HAP-1 (cell line): ENCODE measurements at regions not wholly inside any gene's neighbourhood (a gene's known extent, or its start where the extent isn't known, plus 50 kb on each side); places are given as distances from the start of the nearest gene placed in this dataset.

Experiments used
- DNase-seq, 2 experiments: peaks; one replicate each; pipeline ENCODE4 v3.0.0-alpha.2; 2016 to 2020; ENCODE audit warnings: low spot score in 2 of 2
- H3K27me3 ChIP-seq: fragments of 250-450 bp; sonication (Bioruptor Pico); 2 replicates; pipeline ENCODE4 v1.5.1; 2020; ENCODE audit warnings: low read depth, mild to moderate bottlenecking, moderate library complexity
- H3K36me3 ChIP-seq: fragments of 250-450 bp; sonication (Bioruptor Pico); replicated peaks from 2 replicates; pipeline ENCODE4 v1.5.1; 2020; ENCODE audit warnings: mild to moderate bottlenecking
- H3K4me1 ChIP-seq: fragments of 250-450 bp; sonication (Bioruptor Pico); 2 replicates; pipeline ENCODE4 v1.5.1; 2020; ENCODE audit warnings: mild to moderate bottlenecking
- H3K4me3 ChIP-seq: fragments of 250-450 bp; sonication (Bioruptor Pico); 2 replicates; pipeline ENCODE4 v1.5.1; 2020; ENCODE audit warnings: mild to moderate bottlenecking, moderate library complexity
- H3K9me3 ChIP-seq: fragments of 250-450 bp; sonication (Bioruptor Pico); 2 replicates; pipeline ENCODE4 v1.5.1; 2020; ENCODE audit warnings: mild to moderate bottlenecking, moderate library complexity
- in situ Hi-C: fragments of 300-500 bp; cut with MboI; formaldehyde crosslinking; loops from 3 replicates; pipeline ENCODE4 v1.14.3; 2020; ENCODE audit warnings: low sequenced_read_pairs, inconsistent platforms, mixed read lengths

- H3K4me3 ChIP-seq = no peak overlapping the region
- no peaks in the 10 kb centered on the region for H3K27me3 ChIP-seq
- in situ Hi-C loops = no loop called here
- DNase-seq = no peak
- H3K9me3 ChIP-seq = no peaks in the 10 kb centered on the region
- no peaks in the 10 kb centered on the region for H3K4me1 ChIP-seq
- H3K36me3 ChIP-seq = no peaks in the 10 kb centered on the region
Observed at GRCh38 chr17:56648321-56648720, 54.8 kb downstream of the NOG start.

- Histone ChIP-seq H3K27me3 (no peaks in the 10 kb centered on the region), H3K4me3 (no peak overlapping the region), H3K36me3 (no peaks in the 10 kb centered on the region), H3K9me3 (no peaks in the 10 kb centered on the region), H3K4me1 (no peaks in the 10 kb centered on the region)
- no peak for DNase-seq
- in situ Hi-C loops = no loop called here
Observed at GRCh38 chr17:56648806-56649205, 55.3 kb downstream of the NOG start.

GRCh38 chr17:56652628-56653027, 59.1 kb downstream of the NOG start:
- no peaks in the 10 kb centered on the region for H3K4me1 ChIP-seq
- no peak overlapping the region for H3K4me3 ChIP-seq
- no peak for DNase-seq
- no peaks in the 10 kb centered on the region for H3K36me3 ChIP-seq
- in situ Hi-C loops = no loop called here
- no peaks in the 10 kb centered on the region for H3K9me3 ChIP-seq
- no peaks in the 10 kb centered on the region for H3K27me3 ChIP-seq

GRCh38 chr17:56653877-56654276, 60.4 kb downstream of the NOG start:
- peak; percentile 66 to 70 for DNase-seq
- in situ Hi-C loops = no loop called here
- Histone ChIP-seq H3K4me1 (no peaks in the 10 kb centered on the region), H3K4me3 (no peak overlapping the region), H3K27me3 (no peaks in the 10 kb centered on the region), H3K9me3 (no peaks in the 10 kb centered on the region), H3K36me3 (no peaks in the 10 kb centered on the region)

GRCh38 chr17:56656701-56657327, 63.3 kb downstream of the NOG start:
- in situ Hi-C loops = no loop called here
- no peaks in the 10 kb centered on the region for H3K36me3 ChIP-seq
- H3K9me3 ChIP-seq = no peaks in the 10 kb centered on the region
- H3K27me3 ChIP-seq = no peaks in the 10 kb centered on the region
- H3K4me3 ChIP-seq = no peak overlapping the region
- DNase-seq = no peak
- H3K4me1 ChIP-seq = no peaks in the 10 kb centered on the region

GRCh38 chr17:56658648-56659047, 65.1 kb downstream of the NOG start:
- in situ Hi-C loops = no loop called here
- Histone ChIP-seq H3K4me3 (no peak overlapping the region), H3K27me3 (no peaks in the 10 kb centered on the region), H3K4me1 (no peaks in the 10 kb centered on the region), H3K9me3 (no peaks in the 10 kb centered on the region), H3K36me3 (no peaks in the 10 kb centered on the region)
- no peak for DNase-seq

GRCh38 chr17:56659622-56660021, 66.1 kb downstream of the NOG start:
- in situ Hi-C loops = no loop called here
- Histone ChIP-seq H3K4me3 (no peak overlapping the region), H3K9me3 (no peaks in the 10 kb centered on the region), H3K4me1 (no peaks in the 10 kb centered on the region), H3K27me3 (no peaks in the 10 kb centered on the region), H3K36me3 (no peaks in the 10 kb centered on the region)
- no peak for DNase-seq

- no peak overlapping the region for H3K4me3 ChIP-seq
Observed at GRCh38 chr17:56661906-56662305, 68.4 kb downstream of the NOG start.

GRCh38 chr17:56665864-56666263, 72.4 kb downstream of the NOG start:
- H3K9me3 ChIP-seq = no peaks in the 10 kb centered on the region
- H3K4me3 ChIP-seq = no peak overlapping the region
- H3K27me3 ChIP-seq = no peaks in the 10 kb centered on the region
- no peaks in the 10 kb centered on the region for H3K36me3 ChIP-seq
- H3K4me1 ChIP-seq = no peaks in the 10 kb centered on the region
- in situ Hi-C loops = no loop called here
- no peak for DNase-seq

More at GRCh38 chr17:56661906-56662305, 68.4 kb downstream of the NOG start:
- in situ Hi-C loops = no loop called here
- Histone ChIP-seq H3K36me3 (no peaks in the 10 kb centered on the region), H3K9me3 (no peaks in the 10 kb centered on the region), H3K27me3 (no peaks in the 10 kb centered on the region), H3K4me1 (no peaks in the 10 kb centered on the region)
- peak in 1 of 2 experiments; percentile 18 for DNase-seq

GRCh38 chr17:56667925-56668458, 74.5 kb downstream of the NOG start:
- in situ Hi-C loops = no loop called here
- Histone ChIP-seq H3K9me3 (no peaks in the 10 kb centered on the region), H3K4me1 (no peaks in the 10 kb centered on the region), H3K4me3 (no peak overlapping the region), H3K36me3 (no peaks in the 10 kb centered on the region), H3K27me3 (no peaks in the 10 kb centered on the region)
- DNase-seq = no peak

- Histone ChIP-seq H3K9me3 (no peaks in the 10 kb centered on the region), H3K4me1 (no peaks in the 10 kb centered on the region), H3K4me3 (no peak overlapping the region), H3K36me3 (no peaks in the 10 kb centered on the region), H3K27me3 (peaks cover 6% of the 10 kb centered on the region; the same call in 1 of the 2 replicates)
- no peak for DNase-seq
- in situ Hi-C loops = no loop called here
Observed at GRCh38 chr17:56672195-56672594, 78.7 kb downstream of the NOG start.

- Histone ChIP-seq H3K27me3 (peaks cover 6% of the 10 kb centered on the region; the same call in 1 of the 2 replicates), H3K9me3 (no peaks in the 10 kb centered on the region), H3K4me1 (peaks cover 4% of the 10 kb centered on the region), H3K4me3 (no peak overlapping the region), H3K36me3 (no peaks in the 10 kb centered on the region)
- no peak for DNase-seq
- in situ Hi-C loops = no loop called here
Observed at GRCh38 chr17:56674401-56674925, 81.0 kb downstream of the NOG start.

GRCh38 chr17:56675876-56676660, 82.6 kb downstream of the NOG start:
- Histone ChIP-seq H3K27me3 (peaks cover 6% of the 10 kb centered on the region; the same call in 1 of the 2 replicates), H3K9me3 (no peaks in the 10 kb centered on the region), H3K4me1 (peaks cover 4% of the 10 kb centered on the region), H3K36me3 (no peaks in the 10 kb centered on the region), H3K4me3 (no peak overlapping the region)
- in situ Hi-C loops = no loop called here
- DNase-seq = no peak

- no peaks in the 10 kb centered on the region for H3K9me3 ChIP-seq
- H3K4me3 ChIP-seq = no peak overlapping the region
- H3K4me1 ChIP-seq = peaks cover 4% of the 10 kb centered on the region
- H3K27me3 ChIP-seq = peaks cover 6% of the 10 kb centered on the region; the same call in 1 of the 2 replicates
- in situ Hi-C loops = no loop called here
- H3K36me3 ChIP-seq = no peaks in the 10 kb centered on the region
- no peak for DNase-seq
Observed at GRCh38 chr17:56676810-56677209, 83.3 kb downstream of the NOG start.
